Activated T-helper 1 cell treated with anti-CD3 and anti-CD28 coated beads, Interleukin-12 subunit alpha, Interleukin-12 subunit beta, Interleukin-2, Interleukin-4 antibody, amounts not matched to agents 30 ng/mL and 10 ng/mL and 1 ng/mL, durations not matched to agents 14 hours and 24 hours and 36 hours (primary cell): ENCODE measurements at regions not wholly inside any gene's neighbourhood (a gene's known extent, or its start where the extent isn't known, plus 50 kb on each side); places are given as distances from the start of the nearest gene placed in this dataset.

Experiments used
- DNase-seq: peaks from one replicate; pipeline ENCODE4 v3.0.0; 2021; ENCODE audit warnings: low spot score
- H3K27ac Mint-ChIP-seq: one replicate; pipeline ENCODE4 v1.8.0; 2021; ENCODE audit warnings: mild to moderate bottlenecking, mixed read lengths
- H3K27me3 Mint-ChIP-seq: one replicate; pipeline ENCODE4 v1.8.0; 2022; ENCODE audit warnings: mild to moderate bottlenecking, moderate library complexity, mixed read lengths; ENCODE audit not compliant: insufficient read depth
- H3K36me3 Mint-ChIP-seq: one replicate; pipeline ENCODE4 v1.8.0; 2021; ENCODE audit warnings: low read depth, mixed read lengths
- H3K4me1 Mint-ChIP-seq: one replicate; pipeline ENCODE4 v1.8.0; 2021; ENCODE audit warnings: low read depth, mixed read lengths
- H3K4me3 Mint-ChIP-seq: one replicate; pipeline ENCODE4 v1.8.0; 2021; ENCODE audit warnings: mild to moderate bottlenecking, moderate library complexity, mixed read lengths
- H3K9me3 Mint-ChIP-seq: one replicate; pipeline ENCODE4 v1.8.0; 2021; ENCODE audit warnings: mixed read lengths
- intact Hi-C: fragments of 100-400 bp; cut with micrococcal nuclease; formaldehyde crosslinking; loops from one replicate; pipeline ENCODE4 v1.15.1; 2024

GRCh38 chr4:126346654-126347053 lies 1031.9 kb downstream of the FAT4 start:
- Mint-ChIP-seq H3K4me3 (no peak overlapping the region), H3K27me3 (no peaks in the 10 kb centered on the region), H3K36me3 (no peaks in the 10 kb centered on the region), H3K9me3 (no peaks in the 10 kb centered on the region), H3K4me1 (no peaks in the 10 kb centered on the region), H3K27ac (no peak overlapping the region)
- no peak for DNase-seq
- intact Hi-C loops, result no loop called here

GRCh38 chr4:126354784-126355183 lies 1040.0 kb downstream of the FAT4 start:
- no peak overlapping the region for H3K27ac Mint-ChIP-seq
- no peak for DNase-seq
- no peaks in the 10 kb centered on the region for H3K27me3 Mint-ChIP-seq
- intact Hi-C loops, result no loop called here
- H3K4me3 Mint-ChIP-seq, result no peak overlapping the region
- no peaks in the 10 kb centered on the region for H3K9me3 Mint-ChIP-seq
- no peaks in the 10 kb centered on the region for H3K36me3 Mint-ChIP-seq
- H3K4me1 Mint-ChIP-seq, result no peaks in the 10 kb centered on the region

- H3K4me3 Mint-ChIP-seq, result no peak overlapping the region
- intact Hi-C loops, result no loop called here
- H3K27me3 Mint-ChIP-seq, result no peaks in the 10 kb centered on the region
- no peaks in the 10 kb centered on the region for H3K4me1 Mint-ChIP-seq
- H3K27ac Mint-ChIP-seq, result no peak overlapping the region
- no peaks in the 10 kb centered on the region for H3K36me3 Mint-ChIP-seq
- H3K9me3 Mint-ChIP-seq, result no peaks in the 10 kb centered on the region
- DNase-seq, result no peak
These were observed 1043.3 kb downstream of the FAT4 start for GRCh38 chr4:126358041-126358440.

DNA sequence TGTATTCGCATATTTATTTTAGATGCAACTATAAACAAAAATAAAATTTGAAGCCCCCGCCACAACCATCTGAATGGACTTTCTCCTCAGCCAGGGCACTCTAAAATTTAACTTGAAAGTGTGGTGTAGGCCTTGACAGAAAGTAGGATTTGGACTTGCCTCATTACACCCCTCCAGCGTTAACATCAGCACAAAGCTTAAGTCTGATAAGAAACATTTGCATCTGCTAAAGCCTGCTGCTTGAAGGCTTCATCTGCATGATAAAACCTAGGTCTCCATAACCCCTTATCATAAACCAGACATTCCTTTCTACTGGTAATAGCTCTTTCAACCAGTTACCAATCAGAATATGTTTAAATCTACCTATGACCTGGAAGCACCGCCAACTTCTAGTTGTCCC lies 1046.5 kb downstream of the FAT4 start:
- H3K36me3 Mint-ChIP-seq, result no peaks in the 10 kb centered on the region
- intact Hi-C loops, result no loop called here
- no peaks in the 10 kb centered on the region for H3K27me3 Mint-ChIP-seq
- peaks cover 9% of the 10 kb centered on the region for H3K9me3 Mint-ChIP-seq
- H3K27ac Mint-ChIP-seq, result no peak overlapping the region
- H3K4me3 Mint-ChIP-seq, result no peak overlapping the region
- no peak for DNase-seq
- no peaks in the 10 kb centered on the region for H3K4me1 Mint-ChIP-seq

GRCh38 chr4:126364311-126364911 lies 1049.7 kb downstream of the FAT4 start:
- Mint-ChIP-seq H3K36me3 (no peaks in the 10 kb centered on the region), H3K4me3 (no peak overlapping the region), H3K4me1 (no peaks in the 10 kb centered on the region), H3K9me3 (peaks cover 9% of the 10 kb centered on the region), H3K27me3 (no peaks in the 10 kb centered on the region), H3K27ac (no peak overlapping the region)
- intact Hi-C loops, result no loop called here
- DNase-seq, result no peak

GRCh38 chr4:126369076-126369475 lies 1054.3 kb downstream of the FAT4 start:
- Mint-ChIP-seq H3K27ac (no peak overlapping the region), H3K4me1 (no peaks in the 10 kb centered on the region), H3K27me3 (no peaks in the 10 kb centered on the region), H3K36me3 (no peaks in the 10 kb centered on the region), H3K9me3 (peaks cover 5% of the 10 kb centered on the region), H3K4me3 (no peak overlapping the region)
- intact Hi-C loops, result no loop called here
- no peak for DNase-seq

- no peak for DNase-seq
- intact Hi-C loops, result no loop called here
- Mint-ChIP-seq H3K27ac (no peak overlapping the region), H3K27me3 (no peaks in the 10 kb centered on the region), H3K9me3 (no peaks in the 10 kb centered on the region), H3K4me3 (no peak overlapping the region), H3K36me3 (no peaks in the 10 kb centered on the region), H3K4me1 (no peaks in the 10 kb centered on the region)
These were observed 1057.9 kb downstream of the FAT4 start for GRCh38 chr4:126372634-126373033.

DNA sequence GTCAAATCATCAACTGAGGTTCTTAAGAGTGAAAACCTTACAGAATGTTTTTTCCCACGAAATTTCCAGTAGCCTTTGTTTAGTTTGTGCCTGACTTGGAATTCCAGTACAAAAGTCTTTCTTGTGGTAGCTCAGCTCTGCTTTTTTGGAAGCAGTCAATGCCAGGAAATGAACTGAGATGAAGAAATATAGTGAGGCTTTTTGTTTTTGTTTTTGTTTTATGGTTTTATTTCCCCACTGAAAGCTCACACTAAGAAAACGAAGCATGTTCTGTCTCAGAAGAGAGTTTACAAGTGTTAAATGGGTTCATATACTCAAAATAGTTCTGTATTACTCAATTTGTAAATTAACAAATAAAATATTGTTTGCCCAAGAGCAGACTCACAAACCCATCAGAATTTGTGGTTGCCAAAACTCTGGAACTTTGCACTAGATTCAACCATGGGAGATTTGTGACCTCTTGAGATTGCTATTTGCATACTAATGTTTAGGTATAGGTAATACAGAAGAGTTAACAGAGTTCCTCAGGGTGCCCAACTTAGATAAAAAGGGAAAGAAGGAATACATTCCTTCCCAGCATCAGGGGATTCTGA lies 1060.8 kb downstream of the FAT4 start:
- Mint-ChIP-seq H3K27ac (no peak overlapping the region), H3K9me3 (no peaks in the 10 kb centered on the region), H3K36me3 (no peaks in the 10 kb centered on the region), H3K4me3 (no peak overlapping the region), H3K27me3 (no peaks in the 10 kb centered on the region), H3K4me1 (no peaks in the 10 kb centered on the region)
- intact Hi-C loops, result no loop called here
- DNase-seq, result no peak

- intact Hi-C loops, result no loop called here
- Mint-ChIP-seq H3K4me1 (no peaks in the 10 kb centered on the region), H3K4me3 (no peak overlapping the region), H3K27ac (no peak overlapping the region), H3K27me3 (no peaks in the 10 kb centered on the region), H3K9me3 (no peaks in the 10 kb centered on the region), H3K36me3 (no peaks in the 10 kb centered on the region)
- no peak for DNase-seq
These were observed 1071.2 kb downstream of the FAT4 start for GRCh38 chr4:126385954-126386353.

GRCh38 chr4:126386512-126386911 lies 1071.8 kb downstream of the FAT4 start:
- intact Hi-C loops, result no loop called here
- Mint-ChIP-seq H3K9me3 (no peaks in the 10 kb centered on the region), H3K4me1 (no peaks in the 10 kb centered on the region), H3K36me3 (no peaks in the 10 kb centered on the region), H3K27me3 (no peaks in the 10 kb centered on the region), H3K4me3 (no peak overlapping the region), H3K27ac (no peak overlapping the region)
- no peak for DNase-seq

DNA sequence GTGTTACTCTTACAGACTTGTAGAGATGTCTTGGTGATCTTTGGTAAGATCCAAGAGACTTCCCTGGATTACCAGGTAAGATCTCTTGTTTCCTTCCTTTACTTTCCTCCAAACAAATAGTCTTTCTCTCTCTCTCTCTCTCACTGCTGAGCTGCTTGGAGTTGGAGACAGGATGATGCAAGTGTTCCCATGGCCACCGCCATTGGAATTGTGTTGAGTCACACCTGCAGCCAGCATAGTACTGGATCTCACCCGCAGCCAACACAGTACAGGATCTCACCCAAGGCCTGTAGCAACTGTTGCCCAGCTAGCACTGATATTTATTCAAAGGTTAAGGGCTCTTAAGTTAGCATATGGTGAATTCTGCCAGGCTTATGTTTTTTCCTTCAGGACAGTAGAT lies 1080.9 kb downstream of the FAT4 start:
- intact Hi-C loops, result no loop called here
- H3K4me1 Mint-ChIP-seq, result no peaks in the 10 kb centered on the region
- H3K9me3 Mint-ChIP-seq, result no peaks in the 10 kb centered on the region
- H3K27ac Mint-ChIP-seq, result no peak overlapping the region
- H3K27me3 Mint-ChIP-seq, result no peaks in the 10 kb centered on the region
- H3K36me3 Mint-ChIP-seq, result no peaks in the 10 kb centered on the region
- H3K4me3 Mint-ChIP-seq, result no peak overlapping the region
- no peak for DNase-seq

DNA sequence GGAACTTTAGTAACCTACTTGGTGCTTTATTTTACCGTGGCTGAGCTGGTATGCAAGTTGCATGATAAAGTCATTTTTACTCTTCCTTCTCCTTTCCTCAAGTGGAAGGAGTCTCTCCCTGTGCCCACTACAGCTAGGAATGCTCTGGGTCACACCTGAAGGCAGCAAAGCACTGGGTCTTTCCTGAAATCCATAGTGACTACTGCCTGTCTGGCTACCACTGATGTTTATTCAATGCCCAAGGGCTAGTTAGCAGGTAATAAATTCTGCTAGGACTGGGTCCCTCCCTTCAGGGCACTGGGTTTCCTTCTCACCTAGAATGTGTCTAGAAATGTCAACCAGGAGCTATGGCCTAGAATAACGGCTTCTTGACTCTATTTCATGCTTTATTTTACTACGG lies 1081.4 kb downstream of the FAT4 start:
- no peaks in the 10 kb centered on the region for H3K9me3 Mint-ChIP-seq
- H3K27me3 Mint-ChIP-seq, result no peaks in the 10 kb centered on the region
- H3K4me3 Mint-ChIP-seq, result no peak overlapping the region
- H3K36me3 Mint-ChIP-seq, result no peaks in the 10 kb centered on the region
- DNase-seq, result no peak
- intact Hi-C loops, result no loop called here
- no peaks in the 10 kb centered on the region for H3K4me1 Mint-ChIP-seq
- no peak overlapping the region for H3K27ac Mint-ChIP-seq

GRCh38 chr4:126396703-126397102 lies 1081.9 kb downstream of the FAT4 start:
- no peaks in the 10 kb centered on the region for H3K9me3 Mint-ChIP-seq
- intact Hi-C loops, result no loop called here

GRCh38 chr4:126404549-126404948 lies 1089.8 kb downstream of the FAT4 start:
- Mint-ChIP-seq H3K27ac (no peak overlapping the region), H3K9me3 (no peaks in the 10 kb centered on the region), H3K4me1 (no peaks in the 10 kb centered on the region), H3K36me3 (no peaks in the 10 kb centered on the region), H3K27me3 (no peaks in the 10 kb centered on the region), H3K4me3 (no peak overlapping the region)
- DNase-seq, result no peak
- intact Hi-C loops, result no loop called here

More at GRCh38 chr4:126396703-126397102, 1081.9 kb downstream of the FAT4 start:
- Mint-ChIP-seq H3K4me3 (no peak overlapping the region), H3K27ac (no peak overlapping the region), H3K4me1 (no peaks in the 10 kb centered on the region), H3K36me3 (no peaks in the 10 kb centered on the region), H3K27me3 (no peaks in the 10 kb centered on the region)
- DNase-seq, result no peak
